ENCODE measurements at regions not wholly inside any gene's neighbourhood (a gene's known extent, or its start where the extent isn't known, plus 50 kb on each side); places are given as distances from the start of the nearest gene placed in this dataset.
"Not testable (repeated sequence)": the region's sequence is repeated elsewhere in the genome, so short reads cannot be mapped to it uniquely, and the experiment has no call there.

DNA sequence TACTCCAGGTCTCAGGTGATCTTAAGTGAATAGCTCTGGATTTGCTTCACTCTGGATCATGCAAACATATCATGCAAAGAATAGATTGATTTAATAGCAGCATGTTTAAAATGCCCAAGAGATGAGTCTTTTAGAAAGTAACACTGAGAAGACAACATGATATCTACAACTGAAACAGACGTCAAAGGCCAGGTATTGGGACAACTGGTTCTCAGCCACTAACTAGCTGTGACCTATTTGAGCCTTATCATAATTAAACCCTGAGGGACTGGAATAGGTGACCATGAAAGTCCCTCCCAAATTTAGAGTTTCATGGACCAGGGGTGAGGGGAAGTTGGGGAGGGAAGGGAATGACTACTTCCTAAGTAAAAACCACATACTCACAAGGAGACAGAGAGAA, 95.7 kb downstream of the NIBAN1 start:
- H3K27ac ChIP-seq: no peak overlapping the region
- TF ChIP-seq ZFX (IDR thresholded peaks at IDR 0.05): no peak
- TF ChIP-seq, protein P1, sequence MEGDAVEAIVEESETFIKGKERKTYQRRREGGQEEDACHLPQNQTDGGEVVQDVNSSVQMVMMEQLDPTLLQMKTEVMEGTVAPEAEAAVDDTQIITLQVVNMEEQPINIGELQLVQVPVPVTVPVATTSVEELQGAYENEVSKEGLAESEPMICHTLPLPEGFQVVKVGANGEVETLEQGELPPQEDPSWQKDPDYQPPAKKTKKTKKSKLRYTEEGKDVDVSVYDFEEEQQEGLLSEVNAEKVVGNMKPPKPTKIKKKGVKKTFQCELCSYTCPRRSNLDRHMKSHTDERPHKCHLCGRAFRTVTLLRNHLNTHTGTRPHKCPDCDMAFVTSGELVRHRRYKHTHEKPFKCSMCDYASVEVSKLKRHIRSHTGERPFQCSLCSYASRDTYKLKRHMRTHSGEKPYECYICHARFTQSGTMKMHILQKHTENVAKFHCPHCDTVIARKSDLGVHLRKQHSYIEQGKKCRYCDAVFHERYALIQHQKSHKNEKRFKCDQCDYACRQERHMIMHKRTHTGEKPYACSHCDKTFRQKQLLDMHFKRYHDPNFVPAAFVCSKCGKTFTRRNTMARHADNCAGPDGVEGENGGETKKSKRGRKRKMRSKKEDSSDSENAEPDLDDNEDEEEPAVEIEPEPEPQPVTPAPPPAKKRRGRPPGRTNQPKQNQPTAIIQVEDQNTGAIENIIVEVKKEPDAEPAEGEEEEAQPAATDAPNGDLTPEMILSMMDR (conservative IDR thresholded peaks at IDR 0.05): no peak

DNA sequence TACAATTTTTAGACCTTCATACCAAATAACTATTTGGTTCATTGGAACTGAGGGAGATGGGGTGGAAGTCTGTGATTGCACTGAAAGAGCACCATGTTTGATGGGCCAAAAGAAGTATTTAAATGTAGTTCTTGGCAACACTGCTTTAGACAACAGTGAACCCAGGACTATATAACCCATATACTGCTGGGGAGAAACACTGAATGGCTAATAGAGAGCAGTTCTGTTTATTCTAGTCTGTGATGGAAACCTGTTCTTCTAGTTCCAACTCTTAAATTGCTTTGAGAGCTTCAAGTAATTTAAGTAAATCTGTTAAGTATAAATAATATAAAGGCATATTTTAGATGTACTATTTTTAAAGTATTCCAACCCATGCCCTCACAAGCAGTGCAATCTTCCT, 96.3 kb downstream of the NIBAN1 start:
- no peak overlapping the region for H3K27ac ChIP-seq
- no peak for TF ChIP-seq ZFX (IDR thresholded peaks at IDR 0.05)
- TF ChIP-seq, protein P1 (conservative IDR thresholded peaks at IDR 0.05): no peak

DNA sequence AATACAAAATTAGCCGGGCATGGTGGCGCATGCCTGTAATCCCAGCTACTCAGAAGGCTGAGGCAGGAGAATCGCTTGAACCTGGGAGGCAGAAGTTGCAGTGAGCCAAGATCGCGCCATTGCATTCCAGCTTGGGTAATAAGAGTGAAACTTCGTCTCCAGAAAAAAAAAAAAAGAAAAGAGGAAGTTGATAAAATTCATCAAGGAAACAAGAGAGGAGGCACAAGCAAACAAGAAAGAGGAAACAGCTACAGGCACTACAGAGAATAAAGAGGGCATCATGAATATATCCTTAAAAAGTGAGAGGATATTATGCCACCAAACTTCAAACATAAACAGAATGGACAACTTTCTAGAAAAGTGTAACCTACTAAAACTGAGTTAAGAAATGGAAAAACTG, 98.3 kb downstream of the NIBAN1 start:
- not testable (repeated sequence) for H3K27ac ChIP-seq

DNA sequence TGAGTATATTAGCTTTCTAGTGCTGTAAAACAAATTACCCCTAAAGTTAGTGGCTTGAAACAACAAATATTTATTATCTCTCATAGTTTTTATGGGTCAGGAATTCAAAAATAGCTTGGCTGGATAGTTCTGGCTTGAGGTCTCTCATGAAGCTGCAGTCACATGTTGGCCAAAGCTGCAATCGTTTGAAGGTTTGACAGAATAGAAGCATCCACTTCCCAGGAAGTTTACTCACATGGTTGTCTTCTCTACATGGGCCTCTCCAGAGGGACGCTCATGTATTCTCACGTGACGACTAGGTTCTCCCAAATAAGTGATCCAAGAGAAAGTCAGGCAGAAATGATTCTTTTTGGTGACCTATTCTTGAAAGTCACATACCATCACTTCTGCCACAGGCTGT, 99.1 kb downstream of the NIBAN1 start:
- no peak for TF ChIP-seq ZFX (IDR thresholded peaks at IDR 0.05)
- H3K27ac ChIP-seq: no peak overlapping the region

DNA sequence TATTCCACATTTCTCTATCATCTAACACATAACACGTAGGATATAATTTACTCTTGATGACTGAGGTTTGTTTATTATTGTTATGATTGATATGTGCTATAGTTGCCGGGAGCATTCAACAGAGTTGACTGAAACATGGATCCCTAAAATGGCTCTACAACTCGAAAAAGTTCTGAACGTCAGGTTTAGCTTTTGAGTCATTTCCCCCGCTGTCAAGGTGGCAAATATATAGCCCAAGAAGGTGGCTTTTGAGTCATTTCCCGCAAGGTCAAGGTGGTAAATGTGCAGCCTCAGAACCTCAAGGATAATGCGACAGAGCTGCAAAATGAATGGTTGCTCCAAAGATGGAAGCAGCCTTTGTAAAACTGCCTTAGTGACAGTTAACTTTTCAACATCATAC, 104.0 kb downstream of the NIBAN1 start:
- no peak for TF ChIP-seq ZFX (IDR thresholded peaks at IDR 0.05)
- H3K27ac ChIP-seq: no peak overlapping the region

DNA sequence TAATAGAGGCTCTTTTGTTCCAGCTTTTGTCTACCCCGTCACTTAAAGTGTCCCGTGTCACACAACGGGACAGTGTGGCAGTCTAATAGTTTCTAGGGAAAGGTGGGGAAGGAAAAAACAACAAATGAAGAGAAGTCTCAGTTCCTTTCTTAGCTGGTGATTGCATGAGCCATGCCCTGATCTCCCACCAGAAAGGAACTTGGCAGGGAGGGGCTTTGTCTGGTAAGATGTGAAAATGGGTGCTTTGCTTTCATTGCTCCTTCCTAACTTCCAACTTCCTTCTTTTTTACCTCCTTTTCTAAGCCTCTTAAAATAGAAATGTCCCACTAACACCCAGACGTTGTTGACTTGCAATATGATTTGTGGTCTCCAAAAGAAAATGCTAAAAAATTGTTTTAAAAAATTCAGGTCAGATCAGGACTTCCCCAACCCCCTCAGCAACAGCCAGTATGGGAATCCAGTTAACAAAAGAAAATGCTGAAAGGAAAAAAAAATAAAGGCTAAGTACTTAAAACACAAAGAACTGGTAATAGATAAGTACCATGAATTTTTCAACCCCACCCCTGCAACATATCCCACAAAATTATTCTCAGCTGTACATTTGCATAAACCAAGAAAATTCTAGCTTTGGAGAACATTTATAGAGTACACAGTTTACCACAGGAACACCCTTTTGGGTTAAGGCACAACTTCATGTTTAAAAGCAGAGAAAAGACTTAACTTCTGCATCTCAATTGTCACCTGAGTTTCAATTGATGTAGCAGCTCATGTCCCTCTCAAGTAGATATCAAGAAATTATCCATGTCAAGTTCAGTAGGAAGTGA, 106.2 kb downstream of the NIBAN1 start:
- H3K27ac ChIP-seq: no peak overlapping the region
- TF ChIP-seq, protein P1 (conservative IDR thresholded peaks at IDR 0.05): no peak
- no peak for TF ChIP-seq ZFX (IDR thresholded peaks at IDR 0.05)

DNA sequence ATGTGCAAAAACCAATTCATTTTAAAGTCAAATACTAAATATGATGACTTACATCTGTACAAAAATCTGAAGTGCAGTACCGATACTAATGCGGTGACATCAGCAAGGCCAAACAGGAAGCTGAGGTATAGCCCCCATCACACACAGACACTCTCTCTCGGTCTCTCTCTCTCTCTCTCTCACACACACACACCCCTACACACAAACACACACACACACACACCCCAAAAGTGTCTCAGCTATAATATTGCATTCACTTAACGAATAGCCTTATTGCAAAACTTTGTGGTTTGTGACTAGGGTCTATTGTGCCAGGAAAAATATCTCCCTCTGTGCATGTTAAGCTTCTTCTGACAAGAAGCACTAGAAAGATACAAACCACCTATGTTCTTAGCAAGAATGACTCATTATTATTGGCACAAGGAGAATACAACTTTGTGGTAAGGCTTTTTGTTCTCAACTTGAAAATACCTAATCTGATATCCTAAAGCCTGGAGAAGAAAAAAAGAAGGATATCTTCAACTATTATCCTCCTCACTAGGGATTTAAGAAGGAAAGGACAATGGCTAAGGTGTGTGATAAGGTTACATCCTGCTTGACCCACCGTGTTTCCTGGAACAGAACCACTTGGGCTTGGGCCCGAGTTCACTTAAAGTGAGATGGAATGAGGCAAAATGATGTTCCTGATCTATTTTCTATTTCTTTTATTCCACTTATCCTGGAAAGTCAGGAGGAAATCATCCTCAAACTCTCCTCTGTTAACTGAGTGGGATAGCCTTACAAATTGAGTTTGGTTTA, 107.1 kb downstream of the NIBAN1 start:
- no peak overlapping the region for H3K27ac ChIP-seq

DNA sequence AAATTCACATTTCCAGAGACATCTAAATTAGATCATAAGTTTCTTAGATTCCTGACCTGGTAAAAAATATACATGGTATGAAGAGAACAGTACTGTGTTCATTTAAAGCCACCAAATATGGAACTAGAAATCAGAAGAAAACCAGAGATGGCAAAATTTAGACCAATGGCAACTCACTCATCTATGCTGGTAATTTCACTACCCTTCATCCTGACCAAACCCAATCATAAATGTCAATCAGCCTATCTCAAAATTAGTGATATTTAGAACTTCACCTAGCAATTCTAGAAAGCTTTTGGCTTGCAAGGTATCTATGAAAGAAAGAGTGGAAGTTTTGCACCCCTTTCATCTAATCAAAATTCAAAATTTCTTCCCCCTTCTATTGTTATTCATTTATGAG, 107.7 kb downstream of the NIBAN1 start:
- no peak for TF ChIP-seq ZFX (IDR thresholded peaks at IDR 0.05)
- TF ChIP-seq, protein P1 (conservative IDR thresholded peaks at IDR 0.05): no peak
- H3K27ac ChIP-seq: no peak overlapping the region

More for the DNA sequence above, 107.1 kb downstream of the NIBAN1 start:
- TF ChIP-seq, protein P1 (conservative IDR thresholded peaks at IDR 0.05): no peak
- TF ChIP-seq ZFX (IDR thresholded peaks at IDR 0.05): no peak

DNA sequence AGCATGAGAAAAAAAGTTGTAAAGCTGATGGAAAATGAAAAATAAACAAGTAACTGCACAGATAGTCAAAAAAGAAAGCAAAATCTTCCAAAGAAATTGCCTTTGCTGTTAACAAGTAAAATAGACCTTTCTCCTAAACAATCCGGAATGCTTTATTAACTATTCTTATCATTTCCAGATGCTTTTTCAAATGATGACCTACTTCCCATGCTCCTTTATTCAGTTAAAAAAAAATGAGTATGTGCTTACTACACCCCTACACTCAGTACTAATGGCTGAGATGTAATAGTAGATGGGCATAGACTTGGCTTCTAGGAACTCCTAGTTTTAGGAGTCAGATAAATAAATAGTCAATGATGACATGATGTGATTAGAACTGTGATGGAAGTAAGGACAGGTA, 108.5 kb downstream of the NIBAN1 start:
- no peak overlapping the region for H3K27ac ChIP-seq
- TF ChIP-seq, protein P1 (conservative IDR thresholded peaks at IDR 0.05): no peak
- TF ChIP-seq ZFX (IDR thresholded peaks at IDR 0.05): no peak
